Natural killer cell (primary cell): ENCODE measurements at regions not wholly inside any gene's neighbourhood (a gene's known extent, or its start where the extent isn't known, plus 50 kb on each side); places are given as distances from the start of the nearest gene placed in this dataset.

Experiments
- ATAC-seq, 3 donors: fragments of 150-1000 bp in 2 of 3; fragments of 200-7000 bp in 1 of 3; cut with Tn5 transposase; 1 replicate in 1 of 3; 2 replicates in 2 of 3; pipeline ENCODE4 v1.10.0; 2021; ENCODE audit warnings: mild to moderate bottlenecking in 2 of 3, moderate library complexity in 2 of 3
- DNase-seq, 2 donors: peaks; one replicate each; pipeline versions ENCODE4 v3.0.0 to v3.0.0-alpha.2; 2013 to 2021; ENCODE audit warnings: mixed read lengths in 1 of 2
- H3K27ac ChIP-seq: one replicate; pipeline ENCODE4 v1.5.1; 2013; ENCODE audit warnings: mild to moderate bottlenecking, low read length
- H3K27me3 ChIP-seq: one replicate; pipeline ENCODE4 v1.6.1; 2013; ENCODE audit warnings: low read length; ENCODE audit not compliant: control insufficient read depth, insufficient read depth
- H3K36me3 ChIP-seq: one replicate; pipeline ENCODE4 v1.6.1; 2013; ENCODE audit warnings: low read length; ENCODE audit not compliant: control insufficient read depth, insufficient read depth
- H3K4me1 ChIP-seq: one replicate; pipeline ENCODE4 v1.6.1; 2013; ENCODE audit warnings: low read length; ENCODE audit not compliant: control insufficient read depth, insufficient read depth
- H3K4me3 ChIP-seq: one replicate; pipeline ENCODE4 v1.5.1; 2013; ENCODE audit warnings: low read length
- H3K9me3 ChIP-seq: one replicate; pipeline ENCODE4 v1.6.1; 2013; ENCODE audit warnings: low read length; ENCODE audit not compliant: control insufficient read depth, insufficient read depth
- H3K27ac Mint-ChIP-seq, 2 donors: one replicate each; pipeline ENCODE4 v1.8.0; 2022; ENCODE audit warnings: mild to moderate bottlenecking in 2 of 2, mixed read lengths in 2 of 2, moderate library complexity in 1 of 2
- H3K27me3 Mint-ChIP-seq, 2 donors: one replicate each; pipeline ENCODE4 v1.8.0; 2022; ENCODE audit warnings: low read depth in 2 of 2, mixed read lengths in 2 of 2
- H3K36me3 Mint-ChIP-seq: one replicate; pipeline ENCODE4 v1.8.0; 2022; ENCODE audit warnings: mixed read lengths
- H3K4me1 Mint-ChIP-seq, 2 donors: one replicate each; pipeline ENCODE4 v1.8.0; 2022; ENCODE audit warnings: mixed read lengths in 2 of 2
- H3K4me3 Mint-ChIP-seq: one replicate; pipeline ENCODE4 v1.8.0; 2022; ENCODE audit warnings: mild to moderate bottlenecking, moderate library complexity, mixed read lengths
- H3K9me3 Mint-ChIP-seq, 2 donors: one replicate each; pipeline ENCODE4 v1.8.0; 2022; ENCODE audit warnings: mixed read lengths in 2 of 2
- CTCF ChIP-seq: fragments of 200-600 bp; IDR thresholded peaks from one replicate; pipeline ENCODE4 v1.8.0; 2022; ENCODE audit warnings: antibody characterized with exemption
- WGBS: methylation state at CpG from one replicate; pipeline ENCODE4 v1.1.7; 2013; ENCODE audit warnings: missing lambda C conversion rate; ENCODE audit not compliant: insufficient coverage; 5-methylcytosine and 5-hydroxymethylcytosine counted together
- intact Hi-C: fragments of 100-400 bp; cut with micrococcal nuclease; formaldehyde crosslinking; loops from one replicate; pipeline ENCODE4 v1.14.2; 2022

DNA sequence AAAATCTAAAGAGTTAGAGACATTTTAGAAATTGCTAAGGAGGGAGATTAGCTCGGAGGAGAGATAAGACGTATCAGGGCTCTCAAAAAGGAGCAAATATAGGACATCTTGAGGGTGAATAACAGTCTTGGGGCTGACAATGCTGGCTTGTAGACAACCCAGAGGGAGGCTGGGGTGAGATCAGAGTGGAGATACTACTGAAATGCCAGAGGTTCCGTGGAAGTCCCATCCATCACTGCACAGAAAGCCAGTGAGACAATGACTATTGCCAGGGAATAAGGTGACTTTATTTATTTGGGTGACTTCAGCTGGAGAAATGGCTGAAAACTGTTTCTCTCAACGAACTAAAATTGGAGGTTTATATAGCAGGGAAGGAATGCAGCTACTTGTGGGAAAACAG lies 838.1 kb upstream of the AGA start:
- Mint-ChIP-seq H3K4me1 (no peaks in the 10 kb centered on the region), H3K9me3 (peaks cover 12 to 23% of the 10 kb centered on the region in 2 donors), H3K27ac (no peak overlapping the region), H3K27me3 (no peaks in the 10 kb centered on the region), H3K4me3 (no peak overlapping the region), H3K36me3 (peaks cover 9% of the 10 kb centered on the region)
- no peaks in the 10 kb centered on the region for H3K36me3 ChIP-seq
- no peak for TF ChIP-seq CTCF
- H3K27ac ChIP-seq, result no peak overlapping the region
- DNase-seq (no peak), ATAC-seq (no peak)
- no peak overlapping the region for H3K4me3 ChIP-seq
- H3K4me1 ChIP-seq, result no peaks in the 10 kb centered on the region
- no peaks in the 10 kb centered on the region for H3K27me3 ChIP-seq
- intact Hi-C loops, result no loop called here
- peaks cover 3% of the 10 kb centered on the region for H3K9me3 ChIP-seq
- 63% methylated on average over 4 of the region's 4 CpGs for WGBS

DNA sequence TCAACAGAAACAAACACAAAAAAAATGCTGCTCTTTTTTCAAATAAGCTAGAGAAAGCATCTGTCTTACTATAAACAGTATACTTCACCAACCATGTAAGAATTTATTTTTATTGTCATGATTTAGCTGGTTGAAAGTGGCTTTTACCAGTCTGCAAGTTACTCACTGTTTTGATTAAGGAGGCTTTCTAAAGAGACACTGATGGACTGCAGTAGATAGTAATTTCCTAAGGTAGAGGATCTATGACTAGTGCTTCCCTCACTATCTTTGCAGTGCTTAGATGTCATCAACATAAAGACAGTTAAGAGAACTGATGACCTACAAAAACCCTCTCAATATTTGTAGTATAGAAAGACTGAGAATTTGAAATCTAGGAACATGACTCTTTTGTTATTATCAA lies 846.2 kb upstream of the AGA start:
- H3K9me3 ChIP-seq, result peaks cover 6% of the 10 kb centered on the region
- Mint-ChIP-seq H3K4me1 (no peaks in the 10 kb centered on the region), H3K4me3 (no peak overlapping the region), H3K27ac (no peak overlapping the region), H3K27me3 (no peaks in the 10 kb centered on the region), H3K36me3 (peaks cover 10% of the 10 kb centered on the region), H3K9me3 (peaks cover 16 to 33% of the 10 kb centered on the region in 2 donors)
- no peak for TF ChIP-seq CTCF
- intact Hi-C loops, result no loop called here
- H3K27me3 ChIP-seq, result no peaks in the 10 kb centered on the region
- H3K27ac ChIP-seq, result no peak overlapping the region
- no peaks in the 10 kb centered on the region for H3K4me1 ChIP-seq
- ATAC-seq (no peak), DNase-seq (no peak)
- no peaks in the 10 kb centered on the region for H3K36me3 ChIP-seq
- no peak overlapping the region for H3K4me3 ChIP-seq

GRCh38 chr4:178293601-178294000 lies 851.4 kb upstream of the AGA start:
- H3K9me3 Mint-ChIP-seq, result peaks cover 17 to 36% of the 10 kb centered on the region in 2 donors
- H3K27me3 ChIP-seq, result no peaks in the 10 kb centered on the region
- H3K4me1 ChIP-seq, result no peaks in the 10 kb centered on the region
- no peak overlapping the region for H3K27ac ChIP-seq
- H3K9me3 ChIP-seq, result peaks cover 7% of the 10 kb centered on the region
- no peak overlapping the region for H3K4me3 ChIP-seq
- ATAC-seq, result no peak
- H3K36me3 ChIP-seq, result no peaks in the 10 kb centered on the region
- 91% methylated on average over 5 of the region's 6 CpGs for WGBS
- intact Hi-C loops, result no loop called here
- DNase-seq, result no peak
- TF ChIP-seq CTCF, result no peak
- H3K4me3 Mint-ChIP-seq, result no peak overlapping the region
- H3K36me3 Mint-ChIP-seq, result peaks cover 10% of the 10 kb centered on the region
- no peaks in the 10 kb centered on the region for H3K27me3 Mint-ChIP-seq
- no peaks in the 10 kb centered on the region for H3K4me1 Mint-ChIP-seq
- no peak overlapping the region for H3K27ac Mint-ChIP-seq

DNA sequence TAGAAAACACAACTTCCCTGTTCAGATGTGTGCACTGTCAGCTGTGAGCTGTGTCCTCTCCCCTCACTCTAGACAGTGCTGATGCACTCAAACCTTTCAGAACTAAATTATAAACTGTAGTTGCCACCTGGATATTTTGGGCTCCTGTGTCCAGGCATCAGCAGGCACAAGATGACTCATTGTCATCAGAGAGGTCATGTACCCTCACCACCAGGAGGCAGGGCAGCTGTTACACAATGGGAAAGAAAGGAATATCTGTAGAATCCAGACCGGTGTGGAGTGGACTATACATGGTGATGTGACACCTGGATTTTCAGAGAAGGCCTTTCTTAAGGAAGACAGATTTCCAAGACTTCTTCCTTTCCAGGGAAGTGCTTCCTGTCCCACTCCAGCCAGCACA lies 854.4 kb upstream of the AGA start:
- intact Hi-C loops, result no loop called here

More for the DNA sequence above, 854.4 kb upstream of the AGA start:
- H3K27me3 Mint-ChIP-seq, result no peaks in the 10 kb centered on the region
- H3K27ac Mint-ChIP-seq, result no peak overlapping the region
- Histone ChIP-seq H3K9me3 (peaks cover 7% of the 10 kb centered on the region), H3K4me3 (no peak overlapping the region), H3K27ac (no peak overlapping the region), H3K36me3 (no peaks in the 10 kb centered on the region), H3K4me1 (no peaks in the 10 kb centered on the region), H3K27me3 (no peaks in the 10 kb centered on the region)
- H3K9me3 Mint-ChIP-seq, result peaks cover 21 to 29% of the 10 kb centered on the region in 2 donors
- no peak for ATAC-seq
- no peak for TF ChIP-seq CTCF
- WGBS, result 100% methylated on average over 1 of the region's 1 CpG
- H3K36me3 Mint-ChIP-seq, result no peaks in the 10 kb centered on the region
- H3K4me1 Mint-ChIP-seq, result no peaks in the 10 kb centered on the region
- H3K4me3 Mint-ChIP-seq, result no peak overlapping the region
- DNase-seq, result no peak
